Right lobe of liver (tissue), 6 donors: ENCODE measurements at regions not wholly inside any gene's neighbourhood (a gene's known extent, or its start where the extent isn't known, plus 50 kb on each side); places are given as distances from the start of the nearest gene placed in this dataset.

Experiments
- ATAC-seq, 4 donors: fragments of 200-7000 bp; cut with Tn5 transposase; one replicate each; pipeline ENCODE4 v1.9.1; 2020; ENCODE audit warnings: mild to moderate bottlenecking in 4 of 4, moderate library complexity in 4 of 4
- DNase-seq, 3 donors: peaks; one replicate each; pipeline ENCODE4 v3.0.0-alpha.2; 2020
- H3K27ac ChIP-seq, 3 donors: fragments of 200-600 bp; one replicate each; pipeline ENCODE4 v1.8.0; 2022
- H3K27me3 ChIP-seq, 2 donors: fragments of 200-600 bp; one replicate each; pipeline ENCODE4 v1.8.0; 2022
- H3K36me3 ChIP-seq, 4 donors: fragments of 200-600 bp; sonication (generic) in 1 of 4; one replicate each; pipeline versions ENCODE4 v1.5.1 to v1.8.0; 2017 to 2022; ENCODE audit warnings: control low read depth in 1 of 4
- H3K4me1 ChIP-seq, 4 donors: fragments of 200-600 bp; sonication (generic) in 1 of 4; one replicate each; pipeline versions ENCODE4 v1.5.1 to v1.8.0; 2017 to 2022; ENCODE audit warnings: control low read depth in 1 of 4
- H3K4me3 ChIP-seq, 3 donors: fragments of 200-600 bp; one replicate each; pipeline ENCODE4 v1.8.0; 2022
- H3K9me3 ChIP-seq, 4 donors: fragments of 200-600 bp; sonication (generic) in 1 of 4; one replicate each; pipeline versions ENCODE4 v1.5.1 to v1.8.0; 2017 to 2022; ENCODE audit warnings: control low read depth in 1 of 4
- POLR2A ChIP-seq: fragments of 450-650 bp; IDR thresholded peaks from one replicate; pipeline ENCODE4 v1.6.1; 2017; ENCODE audit warnings: antibody characterized with exemption, mild to moderate bottlenecking
- WGBS: methylation state at CpG from one replicate; pipeline ENCODE4 v1.1.6; 2018; ENCODE audit warnings: low coverage, low lambda C conversion rate; ENCODE audit not compliant: insufficient coverage; ENCODE audit errors: missing lambda C conversion rate; 5-methylcytosine and 5-hydroxymethylcytosine counted together
- intact Hi-C, 2 donors: fragments of 100-400 bp; cut with DNase I; formaldehyde crosslinking; loops; one replicate each; pipeline versions ENCODE4 v1.11.2 to v1.14.1; 2022
- TF ChIP-seq, protein P1 (sequence below), 4 donors: fragments of 200-600 bp in 3 of 4; fragments of 450-650 bp in 1 of 4; IDR thresholded peaks; one replicate each; pipeline versions ENCODE4 v1.5.1 to v1.8.0; 2016 to 2022; ENCODE audit warnings: antibody characterized with exemption in 4 of 4, mild to moderate bottlenecking in 2 of 4
- donor health status: DM: no; HTN: yes; CAD: no.
- donor health status: DM: no; HTN: no; CAD: no.
- donor health status: DM: no; HTN: no; CAD: no.
- donor health status: DM: no; HTN: yes; CAD: no.
- donor health status: DM: no; HTN: yes; CAD: no.

DNA sequence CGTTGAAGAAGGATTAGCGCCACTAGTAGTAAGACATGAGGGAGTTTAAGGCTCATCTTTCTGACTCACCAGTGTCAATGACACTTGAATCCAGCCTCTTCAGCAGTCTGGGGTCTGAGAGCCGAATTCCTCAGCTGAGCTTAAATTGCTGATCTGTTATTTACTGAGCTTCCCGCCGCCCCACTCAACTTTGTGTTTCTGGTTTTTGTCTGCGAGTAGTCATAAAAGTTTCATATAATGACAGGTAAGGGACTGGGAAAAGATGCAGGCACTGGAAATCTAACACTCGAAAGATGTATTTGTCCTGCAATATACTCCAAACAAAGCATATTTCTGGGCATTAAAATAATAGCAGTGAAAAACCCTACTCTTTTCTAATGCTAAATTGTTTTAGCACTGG, 51.2 kb upstream of the RELN start:
- H3K36me3 ChIP-seq: no peaks in the 10 kb centered on the region
- no peak overlapping the region for H3K4me3 ChIP-seq
- no peak overlapping the region for H3K27ac ChIP-seq
- no peaks in the 10 kb centered on the region for H3K27me3 ChIP-seq
- TF ChIP-seq POLR2A: no peak
- TF ChIP-seq, protein P1, sequence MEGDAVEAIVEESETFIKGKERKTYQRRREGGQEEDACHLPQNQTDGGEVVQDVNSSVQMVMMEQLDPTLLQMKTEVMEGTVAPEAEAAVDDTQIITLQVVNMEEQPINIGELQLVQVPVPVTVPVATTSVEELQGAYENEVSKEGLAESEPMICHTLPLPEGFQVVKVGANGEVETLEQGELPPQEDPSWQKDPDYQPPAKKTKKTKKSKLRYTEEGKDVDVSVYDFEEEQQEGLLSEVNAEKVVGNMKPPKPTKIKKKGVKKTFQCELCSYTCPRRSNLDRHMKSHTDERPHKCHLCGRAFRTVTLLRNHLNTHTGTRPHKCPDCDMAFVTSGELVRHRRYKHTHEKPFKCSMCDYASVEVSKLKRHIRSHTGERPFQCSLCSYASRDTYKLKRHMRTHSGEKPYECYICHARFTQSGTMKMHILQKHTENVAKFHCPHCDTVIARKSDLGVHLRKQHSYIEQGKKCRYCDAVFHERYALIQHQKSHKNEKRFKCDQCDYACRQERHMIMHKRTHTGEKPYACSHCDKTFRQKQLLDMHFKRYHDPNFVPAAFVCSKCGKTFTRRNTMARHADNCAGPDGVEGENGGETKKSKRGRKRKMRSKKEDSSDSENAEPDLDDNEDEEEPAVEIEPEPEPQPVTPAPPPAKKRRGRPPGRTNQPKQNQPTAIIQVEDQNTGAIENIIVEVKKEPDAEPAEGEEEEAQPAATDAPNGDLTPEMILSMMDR (IDR thresholded peaks at IDR 0.05): no peak
- no peaks in the 10 kb centered on the region for H3K4me1 ChIP-seq
- intact Hi-C loops: no loop called here
- H3K9me3 ChIP-seq: no peaks in the 10 kb centered on the region
- 57% methylated on average over 7 of the region's 7 CpGs for WGBS
- DNase-seq: no peak
- no peak for ATAC-seq

- H3K27ac ChIP-seq: no peak overlapping the region
- no peak for ATAC-seq
- 52% methylated on average over 2 of the region's 3 CpGs for WGBS
- TF ChIP-seq, protein P1 (IDR thresholded peaks at IDR 0.05): no peak
- TF ChIP-seq POLR2A: no peak
- intact Hi-C loops: no loop called here
- H3K27me3 ChIP-seq: no peaks in the 10 kb centered on the region
- no peak overlapping the region for H3K4me3 ChIP-seq
- no peaks in the 10 kb centered on the region for H3K36me3 ChIP-seq
- DNase-seq: no peak
- H3K9me3 ChIP-seq: peaks cover 0 to 3% (median 0%) of the 10 kb centered on the region in 4 donors
- no peaks in the 10 kb centered on the region for H3K4me1 ChIP-seq
These were observed 49.9 kb upstream of the RELN start for GRCh38 chr7:104039363-104039762.
